ENCODE measurements at regions not wholly inside any gene's neighbourhood (a gene's known extent, or its start where the extent isn't known, plus 50 kb on each side); places are given as distances from the start of the nearest gene placed in this dataset.
"Not testable (repeated sequence)": the region's sequence is repeated elsewhere in the genome, so short reads cannot be mapped to it uniquely, and the experiment has no call there.

- not testable (repeated sequence) for DNase-seq
Observed at GRCh38 chr1:245102149-245102548, 52.6 kb upstream of the KIF26B start.

- DNase-seq = no peak
Observed at GRCh38 chr1:245099401-245099800, 55.4 kb upstream of the KIF26B start.

GRCh38 chr1:245098924-245099323 is 55.9 kb upstream of the KIF26B start:
- no peak for DNase-seq

- no peak for DNase-seq
Observed at GRCh38 chr1:245096311-245097066, 58.3 kb upstream of the KIF26B start.

- DNase-seq = no peak
Observed at GRCh38 chr1:245095903-245096302, 58.9 kb upstream of the KIF26B start.

GRCh38 chr1:245094954-245095353 is 59.8 kb upstream of the KIF26B start:
- DNase-seq = no peak

- no peak for DNase-seq
Observed at GRCh38 chr1:245094092-245094491, 60.7 kb upstream of the KIF26B start.

- no peak for DNase-seq
Observed at GRCh38 chr1:245092638-245092976, 62.2 kb upstream of the KIF26B start.

GRCh38 chr1:245091818-245092637 is 62.8 kb upstream of the KIF26B start:
- no peak for DNase-seq

GRCh38 chr1:245091171-245091621 is 63.6 kb upstream of the KIF26B start:
- no peak for DNase-seq

GRCh38 chr1:245090491-245091090 is 64.2 kb upstream of the KIF26B start:
- no peak for DNase-seq

GRCh38 chr1:245087723-245088122 is 67.1 kb upstream of the KIF26B start:
- DNase-seq = no peak

- DNase-seq = no peak
Observed at GRCh38 chr1:245086389-245086969, 68.3 kb upstream of the KIF26B start.

GRCh38 chr1:245085508-245086095 is 69.2 kb upstream of the KIF26B start:
- no peak for DNase-seq

- no peak for DNase-seq
Observed at GRCh38 chr1:245084551-245084950, 70.2 kb upstream of the KIF26B start.

GRCh38 chr1:245079021-245079609 is 75.7 kb upstream of the KIF26B start:
- no peak for DNase-seq

GRCh38 chr1:245074898-245075297 is 79.9 kb upstream of the KIF26B start:
- DNase-seq = no peak

GRCh38 chr1:245074232-245074747 is 80.5 kb upstream of the KIF26B start:
- DNase-seq = no peak

GRCh38 chr1:245070836-245071615 is 83.8 kb upstream of the KIF26B start:
- no peak for DNase-seq

- DNase-seq = no peak
Observed at GRCh38 chr1:245067257-245067656, 87.5 kb upstream of the KIF26B start.

- no peak for DNase-seq
Observed at GRCh38 chr1:245062741-245063305, 92.0 kb upstream of the KIF26B start.

Data from activated gamma-delta T cell (primary cell).